HUES48 (cell line): ENCODE measurements at regions not wholly inside any gene's neighbourhood (a gene's known extent, or its start where the extent isn't known, plus 50 kb on each side); places are given as distances from the start of the nearest gene placed in this dataset.
"Not testable (repeated sequence)": the region's sequence is repeated elsewhere in the genome, so short reads cannot be mapped to it uniquely, and the experiment has no call there.

Source experiments
- H3K27ac ChIP-seq: one replicate; pipeline ENCODE4 v1.7.0; 2013; ENCODE audit warnings: low read depth, low read length, inconsistent platforms
- H3K27me3 ChIP-seq: 2 replicates; pipeline ENCODE4 v1.6.1; 2013; ENCODE audit warnings: mild to moderate bottlenecking, low read length; ENCODE audit not compliant: control insufficient read depth, insufficient read depth
- H3K36me3 ChIP-seq: 2 replicates; pipeline ENCODE4 v1.6.1; 2013; ENCODE audit warnings: low read length; ENCODE audit not compliant: control insufficient read depth, insufficient read depth
- H3K4me1 ChIP-seq: 2 replicates; pipeline ENCODE4 v1.6.1; 2013; ENCODE audit warnings: mild to moderate bottlenecking, low read length; ENCODE audit not compliant: control insufficient read depth, insufficient read depth
- H3K4me3 ChIP-seq: 2 replicates; pipeline ENCODE4 v1.5.1; 2013; ENCODE audit warnings: mild to moderate bottlenecking, low read depth, low read length
- H3K9ac ChIP-seq: 2 replicates; pipeline ENCODE4 v1.6.1; 2013; ENCODE audit warnings: mild to moderate bottlenecking, low read depth, low read length, moderate library complexity
- H3K9me3 ChIP-seq: 2 replicates; pipeline ENCODE4 v1.6.1; 2013; ENCODE audit warnings: low read length; ENCODE audit not compliant: control insufficient read depth, insufficient read depth

GRCh38 chr20:41748756-41749582 is 130.8 kb upstream of the CHD6 start:
- no peaks in the 10 kb centered on the region for H3K4me1 ChIP-seq
- no peaks in the 10 kb centered on the region for H3K27me3 ChIP-seq
- no peaks in the 10 kb centered on the region for H3K9me3 ChIP-seq
- H3K36me3 ChIP-seq = no peaks in the 10 kb centered on the region
- H3K4me3 ChIP-seq = no peak overlapping the region
- no peak overlapping the region for H3K27ac ChIP-seq
- no peak overlapping the region for H3K9ac ChIP-seq

DNA sequence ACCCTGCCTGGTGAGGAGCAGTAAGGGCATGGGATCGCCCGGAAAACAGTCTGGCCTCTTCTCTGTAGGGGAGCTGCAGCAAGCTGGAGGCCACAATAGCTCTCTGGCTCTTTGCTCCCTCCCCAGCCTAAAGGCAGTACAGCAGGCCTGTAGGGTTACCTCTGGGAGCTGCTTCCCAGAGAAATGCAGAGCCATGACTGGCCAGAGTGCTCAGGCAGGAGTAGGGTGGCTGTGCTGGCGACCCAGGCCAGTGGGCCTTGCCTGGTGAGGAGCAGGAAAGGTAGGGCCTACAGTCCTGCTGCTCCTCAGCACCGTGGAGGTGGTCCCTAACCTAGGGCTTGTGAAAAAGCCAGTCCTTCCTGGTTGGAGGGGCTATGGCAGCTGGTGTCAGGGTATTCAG is 129.9 kb upstream of the CHD6 start:
- no peak overlapping the region for H3K27ac ChIP-seq
- H3K9ac ChIP-seq = no peak overlapping the region
- H3K27me3 ChIP-seq = no peaks in the 10 kb centered on the region
- H3K4me1 ChIP-seq = no peaks in the 10 kb centered on the region
- H3K36me3 ChIP-seq = no peaks in the 10 kb centered on the region
- no peaks in the 10 kb centered on the region for H3K9me3 ChIP-seq
- H3K4me3 ChIP-seq = no peak overlapping the region

DNA sequence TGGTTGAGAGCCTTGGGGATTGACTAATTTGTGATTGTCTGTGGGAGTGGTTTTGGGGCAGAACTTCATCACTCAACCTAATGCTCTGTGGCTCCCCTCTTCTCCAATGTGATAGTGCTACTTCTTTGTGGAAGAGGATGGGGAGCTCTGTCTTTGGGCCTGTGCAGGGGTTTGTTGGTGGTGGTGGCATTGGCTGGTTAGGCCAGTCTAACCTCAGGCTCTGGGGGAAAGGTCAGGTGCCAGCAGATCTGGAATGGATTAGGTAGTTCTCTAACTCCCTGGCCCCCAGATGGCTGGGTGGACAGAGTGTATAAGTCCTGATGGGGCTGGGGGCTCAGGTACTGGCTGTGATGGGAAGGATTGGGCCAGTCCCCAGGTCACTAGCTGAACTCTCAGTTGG is 129.0 kb upstream of the CHD6 start:
- no peak overlapping the region for H3K4me3 ChIP-seq
- no peak overlapping the region for H3K9ac ChIP-seq
- H3K36me3 ChIP-seq = no peaks in the 10 kb centered on the region
- no peaks in the 10 kb centered on the region for H3K9me3 ChIP-seq
- no peaks in the 10 kb centered on the region for H3K27me3 ChIP-seq
- H3K4me1 ChIP-seq = no peaks in the 10 kb centered on the region
- no peak overlapping the region for H3K27ac ChIP-seq

DNA sequence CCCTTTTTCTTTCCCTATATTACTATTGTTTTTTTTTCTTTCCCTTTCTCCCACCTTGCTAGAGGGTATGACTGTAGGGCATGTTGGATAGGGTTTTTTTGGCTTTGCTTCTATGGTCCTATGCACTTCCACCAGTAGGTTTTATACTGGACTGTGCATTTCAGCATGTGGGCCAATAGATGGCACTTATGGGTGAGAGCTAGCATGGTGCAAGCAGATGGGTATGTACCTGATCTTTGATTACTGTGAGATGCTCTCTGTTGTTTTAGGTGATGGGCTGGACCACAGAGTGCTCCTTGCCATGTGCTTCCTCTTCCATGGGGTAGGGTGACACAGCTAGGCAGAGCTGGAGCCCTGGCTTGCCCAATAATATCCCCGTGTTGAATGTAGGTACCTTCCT is 128.5 kb upstream of the CHD6 start:
- Histone ChIP-seq H3K4me1 (no peaks in the 10 kb centered on the region), H3K36me3 (no peaks in the 10 kb centered on the region)

GRCh38 chr20:41738604-41739206 is 120.5 kb upstream of the CHD6 start:
- Histone ChIP-seq H3K4me3 (no peak overlapping the region), H3K9me3 (no peaks in the 10 kb centered on the region), H3K9ac (no peak overlapping the region), H3K27ac (no peak overlapping the region), H3K36me3 (no peaks in the 10 kb centered on the region), H3K27me3 (no peaks in the 10 kb centered on the region), H3K4me1 (peaks cover 6% of the 10 kb centered on the region)

More for the DNA sequence above, 128.5 kb upstream of the CHD6 start:
- no peak overlapping the region for H3K27ac ChIP-seq
- H3K27me3 ChIP-seq = no peaks in the 10 kb centered on the region
- no peaks in the 10 kb centered on the region for H3K9me3 ChIP-seq
- no peak overlapping the region for H3K9ac ChIP-seq
- no peak overlapping the region for H3K4me3 ChIP-seq

DNA sequence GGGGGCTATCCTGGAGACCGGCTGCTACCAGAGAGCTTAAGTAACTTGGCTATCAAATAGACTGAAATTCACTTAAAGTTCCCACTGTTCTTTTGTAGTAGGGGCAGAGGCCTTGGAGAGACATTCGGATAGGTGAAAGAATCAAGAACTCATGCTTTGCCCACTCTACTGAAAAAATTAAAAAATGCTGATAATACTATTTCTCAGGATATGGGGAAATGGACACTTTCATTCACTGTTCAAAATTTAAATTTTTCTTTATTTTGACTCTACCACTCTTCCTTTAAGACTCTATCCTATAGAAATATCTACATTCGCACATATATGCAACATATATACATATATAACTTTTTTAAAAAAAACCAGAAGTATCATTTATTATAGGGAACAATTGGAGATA is 117.8 kb upstream of the CHD6 start:
- Histone ChIP-seq H3K36me3 (no peaks in the 10 kb centered on the region), H3K9me3 (no peaks in the 10 kb centered on the region), H3K4me3 (no peak overlapping the region), H3K9ac (no peak overlapping the region), H3K27me3 (no peaks in the 10 kb centered on the region), H3K27ac (no peak overlapping the region), H3K4me1 (peaks cover 6% of the 10 kb centered on the region)

GRCh38 chr20:41734506-41734945 is 116.3 kb upstream of the CHD6 start:
- Histone ChIP-seq H3K9me3 (no peaks in the 10 kb centered on the region), H3K9ac (no peak overlapping the region), H3K4me1 (peaks cover 6% of the 10 kb centered on the region), H3K36me3 (no peaks in the 10 kb centered on the region), H3K27me3 (no peaks in the 10 kb centered on the region), H3K4me3 (no peak overlapping the region), H3K27ac (no peak overlapping the region)

- Histone ChIP-seq H3K36me3 (no peaks in the 10 kb centered on the region), H3K27ac (no peak overlapping the region), H3K4me1 (no peaks in the 10 kb centered on the region), H3K9me3 (no peaks in the 10 kb centered on the region), H3K4me3 (no peak overlapping the region), H3K27me3 (no peaks in the 10 kb centered on the region), H3K9ac (no peak overlapping the region)
These were observed 115.0 kb upstream of the CHD6 start for GRCh38 chr20:41733151-41733550.

DNA sequence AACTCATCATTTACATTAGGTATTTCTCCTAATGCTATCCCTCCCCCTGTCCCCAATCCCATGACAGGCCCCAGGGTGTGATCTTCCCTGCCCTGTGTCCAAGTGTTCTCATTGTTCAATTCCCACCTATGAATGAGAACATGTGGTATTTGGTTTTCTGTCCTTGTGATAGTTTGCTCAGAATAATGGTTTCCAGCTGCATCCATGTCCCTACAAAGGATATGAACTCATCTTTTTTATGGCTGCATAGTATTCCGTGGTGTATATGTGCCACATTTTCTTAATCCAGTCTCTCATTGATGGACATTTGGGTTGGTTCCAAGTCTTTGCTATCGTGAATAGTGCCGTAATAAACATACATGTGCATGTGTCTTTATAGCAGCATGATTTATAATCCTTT is 113.0 kb upstream of the CHD6 start:
- not testable (repeated sequence) for H3K9ac ChIP-seq, H3K27me3 ChIP-seq, H3K36me3 ChIP-seq, H3K27ac ChIP-seq, H3K9me3 ChIP-seq, H3K4me1 ChIP-seq, H3K4me3 ChIP-seq

- H3K4me1 ChIP-seq, H3K9ac ChIP-seq, H3K27me3 ChIP-seq, H3K36me3 ChIP-seq, H3K9me3 ChIP-seq, H3K27ac ChIP-seq, H3K4me3 ChIP-seq: not testable (repeated sequence)
These were observed 109.5 kb upstream of the CHD6 start for GRCh38 chr20:41727681-41728080.

GRCh38 chr20:41726727-41727126 is 108.5 kb upstream of the CHD6 start:
- Histone ChIP-seq H3K9me3 (no peaks in the 10 kb centered on the region), H3K4me1 (no peaks in the 10 kb centered on the region), H3K36me3 (no peaks in the 10 kb centered on the region), H3K27ac (no peak overlapping the region), H3K27me3 (no peaks in the 10 kb centered on the region), H3K9ac (no peak overlapping the region), H3K4me3 (no peak overlapping the region)
